IMR-90 (cell line): ENCODE measurements at regions not wholly inside any gene's neighbourhood (a gene's known extent, or its start where the extent isn't known, plus 50 kb on each side); places are given as distances from the start of the nearest gene placed in this dataset.

Source experiments
- ATAC-seq: fragments of 200-7000 bp; cut with Tn5 transposase; 2 replicates; pipeline ENCODE4 v1.9.1; 2020; ENCODE audit warnings: low read depth, mild to moderate bottlenecking, moderate library complexity
- BruUV-seq: library from RNA; stranded (reverse); fragments of 400-500 nt; replicated peaks from 2 replicates; lab custom pipeline; 2021; lab: Mats Ljungman, UMichigan
- CTCF ChIA-PET: fragments of 300-600 bp; formaldehyde crosslinking; extraction: SDS; loops from one replicate; lab custom pipeline; 2021; ENCODE audit warnings: antibody characterized with exemption; lab: Yijun Ruan, JAX
- POLR2A ChIA-PET: fragments of 300-600 bp; sonication (Branson Sonifier 250); formaldehyde crosslinking; loops from one replicate; lab custom pipeline; 2022; ENCODE audit warnings: antibody characterized with exemption; ENCODE audit not compliant: unreplicated experiment; lab: Charles Lee
- DNase-seq: peaks from one replicate; pipeline ENCODE4 v3.0.0; 2013
- H2AFZ ChIP-seq: replicated peaks from 2 replicates; pipeline ENCODE3; 2013; ENCODE audit warnings: low read length, mild to moderate bottlenecking; ENCODE audit not compliant: poor library complexity
- H2AK5ac ChIP-seq: 2 replicates; pipeline ENCODE4 v1.6.1; 2013; ENCODE audit warnings: low read depth, low read length, inconsistent platforms
- H2AK9ac ChIP-seq: replicated peaks from 2 replicates; pipeline ENCODE3; 2013; ENCODE audit warnings: mild to moderate bottlenecking, low read depth, low read length, moderate library complexity; ENCODE audit not compliant: poor library complexity
- H2BK120ac ChIP-seq: 2 replicates; pipeline ENCODE4 v1.6.1; 2013; ENCODE audit warnings: low read depth, low read length, inconsistent platforms
- H2BK15ac ChIP-seq: 3 replicates; pipeline ENCODE4 v1.6.1; 2013; ENCODE audit warnings: low read depth, low read length, inconsistent platforms
- H2BK20ac ChIP-seq: 2 replicates; pipeline ENCODE4 v1.6.1; 2013; ENCODE audit warnings: low read depth, mild to moderate bottlenecking, inconsistent platforms, low read length, moderate library complexity
- H2BK5ac ChIP-seq: 2 replicates; pipeline ENCODE4 v1.6.1; 2013; ENCODE audit warnings: mild to moderate bottlenecking, low read depth, low read length, inconsistent platforms; ENCODE audit not compliant: poor library complexity, severe bottlenecking
- H3K14ac ChIP-seq: replicated peaks from 2 replicates; pipeline ENCODE4 v1.6.1; 2013; ENCODE audit warnings: low read depth, low read length, inconsistent platforms
- H3K18ac ChIP-seq: 2 replicates; pipeline ENCODE4 v1.6.1; 2013; ENCODE audit warnings: low read depth, low read length, control low read depth
- H3K23ac ChIP-seq: 2 replicates; pipeline ENCODE4 v1.6.1; 2013; ENCODE audit warnings: low read depth, low read length, inconsistent platforms
- H3K27ac ChIP-seq: 2 replicates; pipeline ENCODE4 v1.5.1; 2013; ENCODE audit warnings: mild to moderate bottlenecking, control low read depth, low read length; ENCODE audit not compliant: insufficient read depth
- H3K27me3 ChIP-seq: 2 replicates; pipeline ENCODE4 v1.6.1; 2013; ENCODE audit warnings: low read length; ENCODE audit not compliant: control insufficient read depth, insufficient read depth
- H3K36me3 ChIP-seq: 2 replicates; pipeline ENCODE4 v1.6.1; 2013; ENCODE audit warnings: low read length, mixed read lengths; ENCODE audit not compliant: control insufficient read depth, insufficient read depth
- H3K4ac ChIP-seq: 2 replicates; pipeline ENCODE4 v1.6.1; 2013; ENCODE audit warnings: low read depth, low read length, inconsistent platforms
- H3K4me1 ChIP-seq: 2 replicates; pipeline ENCODE4 v1.6.1; 2013; ENCODE audit warnings: low read length, mixed read lengths; ENCODE audit not compliant: control insufficient read depth, insufficient read depth
- H3K4me2 ChIP-seq: 2 replicates; pipeline ENCODE4 v1.6.1; 2013; ENCODE audit warnings: low read depth, mild to moderate bottlenecking, control low read depth, low read length, moderate library complexity
- H3K4me3 ChIP-seq: 2 replicates; pipeline ENCODE4 v1.5.1; 2013; ENCODE audit warnings: low read depth, mild to moderate bottlenecking, control low read depth, low read length, moderate library complexity; ENCODE audit not compliant: insufficient read depth
- H3K56ac ChIP-seq: 2 replicates; pipeline ENCODE4 v1.6.1; 2013; ENCODE audit warnings: low read length, inconsistent platforms; ENCODE audit not compliant: insufficient read depth; ENCODE audit errors: extremely low read depth
- H3K79me1 ChIP-seq, 2 experiments: 2 replicates each; pipeline ENCODE4 v1.6.1; 2013; ENCODE audit warnings: low read length in 2 of 2, inconsistent platforms in 1 of 2, low read depth in 1 of 2
- H3K9ac ChIP-seq: 2 replicates; pipeline ENCODE4 v1.6.1; 2013; ENCODE audit warnings: low read depth, low read length, control low read depth
- H3K9me1 ChIP-seq: 2 replicates; pipeline ENCODE4 v1.6.1; 2013; ENCODE audit warnings: low read length, inconsistent platforms; ENCODE audit not compliant: insufficient read depth
- H3K9me3 ChIP-seq: 2 replicates; pipeline ENCODE4 v1.6.1; 2013; ENCODE audit warnings: low read length; ENCODE audit not compliant: control insufficient read depth, insufficient read depth
- H4K20me1 ChIP-seq: 2 replicates; pipeline ENCODE4 v1.6.1; 2013; ENCODE audit warnings: low read length, inconsistent platforms; ENCODE audit not compliant: insufficient read depth
- H4K5ac ChIP-seq: 2 replicates; pipeline ENCODE4 v1.6.1; 2013; ENCODE audit warnings: mild to moderate bottlenecking, low read depth, low read length, control low read depth
- H4K8ac ChIP-seq, 2 experiments: 2 replicates each; pipeline ENCODE4 v1.6.1; 2013; ENCODE audit warnings: low read depth in 2 of 2, low read length in 2 of 2, control low read depth in 1 of 2, inconsistent platforms in 1 of 2
- H4K91ac ChIP-seq: 2 replicates; pipeline ENCODE4 v1.6.1; 2013; ENCODE audit warnings: low read depth, low read length, inconsistent platforms; ENCODE audit not compliant: insufficient read depth
- MXI1 ChIP-seq: IDR thresholded peaks from 2 replicates; pipeline ENCODE4 v1.6.1; 2012; ENCODE audit warnings: low read depth, mild to moderate bottlenecking, low read length, moderate library complexity, borderline replicate concordance
- RFX5 ChIP-seq: IDR thresholded peaks from 2 replicates; pipeline ENCODE4 v1.8.0; 2012; ENCODE audit warnings: low read depth, mild to moderate bottlenecking, low read length, moderate library complexity
- WGBS, 2 experiments: methylation state at CpG; one replicate each; pipeline versions ENCODE4 v1.1.5 to v1.1.7; 2013; ENCODE audit warnings: missing lambda C conversion rate in 2 of 2; ENCODE audit not compliant: insufficient read length in 1 of 2; ENCODE audit errors: extremely low coverage in 2 of 2; 5-methylcytosine and 5-hydroxymethylcytosine counted together
- dilution Hi-C: fragments of 300-500 bp; cut with HindIII; formaldehyde crosslinking; loops from one replicate; pipeline ENCODE4 v1.14.3; 2018; ENCODE audit warnings: low sequenced_read_pairs; ENCODE audit not compliant: unreplicated experiment
- in situ Hi-C: fragments of 300-500 bp; cut with MboI; formaldehyde crosslinking; loops from 3 replicates; pipeline ENCODE4 v1.14.3; 2019; ENCODE audit warnings: low sequenced_read_pairs, inconsistent platforms, mixed read lengths
- intact Hi-C: fragments of 100-400 bp; cut with micrococcal nuclease; formaldehyde crosslinking; loops from 2 replicates; pipeline ENCODE4 v1.10.0; 2022
- TF ChIP-seq, protein P1 (sequence below): conservative IDR thresholded peaks from 2 replicates; pipeline ENCODE4 v1.5.1; 2012; ENCODE audit warnings: mild to moderate bottlenecking, low read depth, low read length, improper control_type of control experiment

DNA sequence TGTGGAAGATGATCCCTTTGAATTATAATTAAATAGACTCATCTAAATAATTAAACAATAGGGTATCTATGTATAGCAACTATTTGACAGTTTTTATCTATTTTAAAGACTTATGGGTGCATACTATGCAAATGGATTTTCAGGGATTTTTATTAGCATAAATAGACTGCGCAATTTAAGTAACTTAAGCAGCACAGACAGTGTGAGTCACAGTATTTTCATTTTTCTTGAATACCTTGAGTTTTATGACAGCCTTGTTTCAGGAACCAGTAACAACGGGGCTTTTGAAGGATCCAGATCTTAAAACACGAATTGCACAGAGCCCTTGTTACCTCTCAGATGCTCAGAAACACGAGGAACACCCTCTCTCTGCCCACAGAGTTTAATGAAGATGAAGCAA is 175.5 kb upstream of the CD96 start:
- H2AK9ac ChIP-seq, result no peak overlapping the region
- DNase-seq (no peak), ATAC-seq (no peak)
- H4K5ac ChIP-seq, result no peak overlapping the region
- no peak overlapping the region for H2AK5ac ChIP-seq
- no peak overlapping the region for H3K56ac ChIP-seq
- no peak overlapping the region for H3K4ac ChIP-seq
- H3K4me3 ChIP-seq, result no peak overlapping the region
- no peaks in the 10 kb centered on the region for H4K20me1 ChIP-seq
- H3K27ac ChIP-seq, result no peak overlapping the region
- no peak overlapping the region for H3K23ac ChIP-seq
- H3K14ac ChIP-seq, result no peak overlapping the region
- in situ Hi-C loops (no loop called here), dilution Hi-C loops (no loop called here), intact Hi-C loops (no loop called here)
- no peaks in the 10 kb centered on the region; the same call in 1 of the 2 replicates for H3K27me3 ChIP-seq
- H3K9me3 ChIP-seq, result no peaks in the 10 kb centered on the region; the same call in 1 of the 2 replicates
- H2BK5ac ChIP-seq, result no peak overlapping the region
- no peak overlapping the region for H2BK120ac ChIP-seq
- H2AFZ ChIP-seq, result no peak overlapping the region
- POLR2A ChIA-PET, result no interaction called here
- H4K8ac ChIP-seq, result no peak overlapping the region
- H3K9ac ChIP-seq, result no peak overlapping the region
- no peak overlapping the region for H3K4me2 ChIP-seq
- no peak overlapping the region for H2BK20ac ChIP-seq
- H2BK15ac ChIP-seq, result no peak overlapping the region
- no peaks in the 10 kb centered on the region; a peak in 1 of 4 replicates for H3K79me1 ChIP-seq
- BruUV-seq, result no TSS peak
- H3K36me3 ChIP-seq, result no peaks in the 10 kb centered on the region
- H3K18ac ChIP-seq, result no peak overlapping the region
- WGBS, 2 experiments, result 100% methylated on average over 1 of the region's 4 CpGs; no CpG with 5 or more reads in 1 of the 2 experiments
- TF ChIP-seq MXI1 (no peak), RFX5 (no peak)
- TF ChIP-seq, protein P1, sequence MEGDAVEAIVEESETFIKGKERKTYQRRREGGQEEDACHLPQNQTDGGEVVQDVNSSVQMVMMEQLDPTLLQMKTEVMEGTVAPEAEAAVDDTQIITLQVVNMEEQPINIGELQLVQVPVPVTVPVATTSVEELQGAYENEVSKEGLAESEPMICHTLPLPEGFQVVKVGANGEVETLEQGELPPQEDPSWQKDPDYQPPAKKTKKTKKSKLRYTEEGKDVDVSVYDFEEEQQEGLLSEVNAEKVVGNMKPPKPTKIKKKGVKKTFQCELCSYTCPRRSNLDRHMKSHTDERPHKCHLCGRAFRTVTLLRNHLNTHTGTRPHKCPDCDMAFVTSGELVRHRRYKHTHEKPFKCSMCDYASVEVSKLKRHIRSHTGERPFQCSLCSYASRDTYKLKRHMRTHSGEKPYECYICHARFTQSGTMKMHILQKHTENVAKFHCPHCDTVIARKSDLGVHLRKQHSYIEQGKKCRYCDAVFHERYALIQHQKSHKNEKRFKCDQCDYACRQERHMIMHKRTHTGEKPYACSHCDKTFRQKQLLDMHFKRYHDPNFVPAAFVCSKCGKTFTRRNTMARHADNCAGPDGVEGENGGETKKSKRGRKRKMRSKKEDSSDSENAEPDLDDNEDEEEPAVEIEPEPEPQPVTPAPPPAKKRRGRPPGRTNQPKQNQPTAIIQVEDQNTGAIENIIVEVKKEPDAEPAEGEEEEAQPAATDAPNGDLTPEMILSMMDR, result no peak
- no peaks in the 10 kb centered on the region for H3K4me1 ChIP-seq
- CTCF ChIA-PET, result interaction anchor here (0.8 to 1.1 kb wide), 2 partner anchors 18 to 129 kb away, joined by 3 read pairs; no protein-coding TSS in a partner anchor
- H3K9me1 ChIP-seq, result no peaks in the 10 kb centered on the region
- H4K91ac ChIP-seq, result no peak overlapping the region
